ENCODE measurements at regions not wholly inside any gene's neighbourhood (a gene's known extent, or its start where the extent isn't known, plus 50 kb on each side); places are given as distances from the start of the nearest gene placed in this dataset.

GRCh38 chr9:105854783-105855724, 160.7 kb downstream of the TMEM38B start:
- no peak for TF ChIP-seq CTCF (conservative IDR thresholded peaks at IDR 0.05; ENCODE audit: low read length)
- TF ChIP-seq EZH2phosphoT487 (IDR thresholded peaks at IDR 0.05; ENCODE audit: borderline replicate concordance) = no peak

All from Loucy (cell line).